ENCODE measurements at regions not wholly inside any gene's neighbourhood (a gene's known extent, or its start where the extent isn't known, plus 50 kb on each side); places are given as distances from the start of the nearest gene placed in this dataset.

DNA sequence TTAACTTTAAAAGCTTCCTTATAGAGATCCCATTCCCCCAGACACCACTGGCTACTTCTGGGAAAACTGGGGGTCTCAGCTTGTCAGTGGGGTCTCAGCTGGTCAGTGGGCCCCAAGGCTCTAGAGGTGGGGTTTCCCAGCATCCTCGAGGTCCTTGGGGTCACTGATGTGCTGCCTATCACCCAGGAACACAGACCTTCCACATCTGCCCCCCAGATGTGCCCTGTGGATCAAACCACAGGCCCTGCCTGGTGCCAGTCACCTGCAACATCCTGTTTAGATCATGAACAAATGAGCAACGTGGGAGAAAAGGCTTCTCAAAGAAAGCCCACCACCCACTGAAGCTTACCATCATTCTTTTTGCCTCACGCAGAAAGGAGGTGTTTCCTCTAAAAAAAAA lies 165.6 kb upstream of the FSTL4 start:
- H3K27me3 ChIP-seq (ENCODE audit: insufficient read depth, poor library complexity, severe bottlenecking): no peaks in the 10 kb centered on the region
- TF ChIP-seq, protein P1, sequence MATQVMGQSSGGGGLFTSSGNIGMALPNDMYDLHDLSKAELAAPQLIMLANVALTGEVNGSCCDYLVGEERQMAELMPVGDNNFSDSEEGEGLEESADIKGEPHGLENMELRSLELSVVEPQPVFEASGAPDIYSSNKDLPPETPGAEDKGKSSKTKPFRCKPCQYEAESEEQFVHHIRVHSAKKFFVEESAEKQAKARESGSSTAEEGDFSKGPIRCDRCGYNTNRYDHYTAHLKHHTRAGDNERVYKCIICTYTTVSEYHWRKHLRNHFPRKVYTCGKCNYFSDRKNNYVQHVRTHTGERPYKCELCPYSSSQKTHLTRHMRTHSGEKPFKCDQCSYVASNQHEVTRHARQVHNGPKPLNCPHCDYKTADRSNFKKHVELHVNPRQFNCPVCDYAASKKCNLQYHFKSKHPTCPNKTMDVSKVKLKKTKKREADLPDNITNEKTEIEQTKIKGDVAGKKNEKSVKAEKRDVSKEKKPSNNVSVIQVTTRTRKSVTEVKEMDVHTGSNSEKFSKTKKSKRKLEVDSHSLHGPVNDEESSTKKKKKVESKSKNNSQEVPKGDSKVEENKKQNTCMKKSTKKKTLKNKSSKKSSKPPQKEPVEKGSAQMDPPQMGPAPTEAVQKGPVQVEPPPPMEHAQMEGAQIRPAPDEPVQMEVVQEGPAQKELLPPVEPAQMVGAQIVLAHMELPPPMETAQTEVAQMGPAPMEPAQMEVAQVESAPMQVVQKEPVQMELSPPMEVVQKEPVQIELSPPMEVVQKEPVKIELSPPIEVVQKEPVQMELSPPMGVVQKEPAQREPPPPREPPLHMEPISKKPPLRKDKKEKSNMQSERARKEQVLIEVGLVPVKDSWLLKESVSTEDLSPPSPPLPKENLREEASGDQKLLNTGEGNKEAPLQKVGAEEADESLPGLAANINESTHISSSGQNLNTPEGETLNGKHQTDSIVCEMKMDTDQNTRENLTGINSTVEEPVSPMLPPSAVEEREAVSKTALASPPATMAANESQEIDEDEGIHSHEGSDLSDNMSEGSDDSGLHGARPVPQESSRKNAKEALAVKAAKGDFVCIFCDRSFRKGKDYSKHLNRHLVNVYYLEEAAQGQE (IDR thresholded peaks at IDR 0.05; ENCODE audit: insufficient replicate concordance, low read depth): no peak
- TF ChIP-seq, protein P2, sequence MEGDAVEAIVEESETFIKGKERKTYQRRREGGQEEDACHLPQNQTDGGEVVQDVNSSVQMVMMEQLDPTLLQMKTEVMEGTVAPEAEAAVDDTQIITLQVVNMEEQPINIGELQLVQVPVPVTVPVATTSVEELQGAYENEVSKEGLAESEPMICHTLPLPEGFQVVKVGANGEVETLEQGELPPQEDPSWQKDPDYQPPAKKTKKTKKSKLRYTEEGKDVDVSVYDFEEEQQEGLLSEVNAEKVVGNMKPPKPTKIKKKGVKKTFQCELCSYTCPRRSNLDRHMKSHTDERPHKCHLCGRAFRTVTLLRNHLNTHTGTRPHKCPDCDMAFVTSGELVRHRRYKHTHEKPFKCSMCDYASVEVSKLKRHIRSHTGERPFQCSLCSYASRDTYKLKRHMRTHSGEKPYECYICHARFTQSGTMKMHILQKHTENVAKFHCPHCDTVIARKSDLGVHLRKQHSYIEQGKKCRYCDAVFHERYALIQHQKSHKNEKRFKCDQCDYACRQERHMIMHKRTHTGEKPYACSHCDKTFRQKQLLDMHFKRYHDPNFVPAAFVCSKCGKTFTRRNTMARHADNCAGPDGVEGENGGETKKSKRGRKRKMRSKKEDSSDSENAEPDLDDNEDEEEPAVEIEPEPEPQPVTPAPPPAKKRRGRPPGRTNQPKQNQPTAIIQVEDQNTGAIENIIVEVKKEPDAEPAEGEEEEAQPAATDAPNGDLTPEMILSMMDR (IDR thresholded peaks at IDR 0.05; ENCODE audit: insufficient read depth, low read length): no peak
- TF ChIP-seq GABPA (IDR thresholded peaks at IDR 0.05; ENCODE audit: low read depth) (no peak), SPI1 (IDR thresholded peaks at IDR 0.05; ENCODE audit: borderline replicate concordance, low read depth) (no peak), POLR2AphosphoS5 (IDR thresholded peaks at IDR 0.05; ENCODE audit: low read depth) (no peak)
- no peak overlapping the region for H3K4me3 ChIP-seq (replicated peaks; ENCODE audit: insufficient read depth, low read length)
- H3K27ac ChIP-seq (replicated peaks): no peak overlapping the region
- DNase-seq (ENCODE audit: low read depth in 1 of 2, low spot score in 1 of 2): no peak

DNA sequence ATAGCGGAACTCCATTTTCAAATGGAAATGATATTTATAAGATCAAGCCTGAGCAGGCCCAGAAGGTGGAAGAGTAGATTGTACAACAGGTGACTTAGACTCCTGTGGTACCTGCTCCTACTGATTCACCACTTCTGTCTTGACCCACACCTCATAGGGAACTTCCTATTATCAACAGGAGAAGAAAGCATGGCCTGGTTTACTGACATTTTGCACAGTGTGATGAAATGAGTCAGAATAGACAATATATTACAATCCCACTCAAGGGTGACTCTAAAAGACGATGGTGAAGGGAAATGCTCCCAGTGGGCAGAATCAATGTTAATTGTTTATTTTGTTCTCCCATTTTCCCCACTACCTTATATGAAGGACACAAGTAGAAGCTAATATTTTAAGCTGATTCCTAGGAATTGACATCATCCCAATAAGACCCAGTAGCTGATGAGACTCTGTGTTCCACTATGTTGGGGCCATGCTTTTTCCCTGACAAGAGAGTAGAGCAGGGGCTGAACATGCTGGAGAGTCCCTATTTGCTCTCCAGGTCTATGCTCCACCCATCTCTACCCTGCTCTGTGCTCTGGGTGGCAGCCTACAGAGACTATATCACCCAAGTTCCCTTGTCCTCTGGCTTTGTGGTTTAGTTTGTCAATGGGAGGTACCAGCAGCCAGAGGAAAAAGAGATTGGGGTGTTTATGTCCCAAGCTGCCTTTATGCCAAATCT lies 163.4 kb upstream of the FSTL4 start:
- Histone ChIP-seq H3K4me3 (replicated peaks; ENCODE audit: insufficient read depth, low read length) (no peak overlapping the region), H3K27ac (replicated peaks) (no peak overlapping the region), H3K27me3 (ENCODE audit: insufficient read depth, poor library complexity, severe bottlenecking) (no peaks in the 10 kb centered on the region)
- no peak for DNase-seq (ENCODE audit: low read depth in 1 of 2, low spot score in 1 of 2)
- TF ChIP-seq GABPA (IDR thresholded peaks at IDR 0.05; ENCODE audit: low read depth) (no peak), POLR2AphosphoS5 (IDR thresholded peaks at IDR 0.05; ENCODE audit: low read depth) (no peak), SPI1 (IDR thresholded peaks at IDR 0.05; ENCODE audit: borderline replicate concordance, low read depth) (no peak)
- TF ChIP-seq, protein P2 (IDR thresholded peaks at IDR 0.05; ENCODE audit: insufficient read depth, low read length): no peak
- TF ChIP-seq, protein P1 (IDR thresholded peaks at IDR 0.05; ENCODE audit: insufficient replicate concordance, low read depth): no peak

DNA sequence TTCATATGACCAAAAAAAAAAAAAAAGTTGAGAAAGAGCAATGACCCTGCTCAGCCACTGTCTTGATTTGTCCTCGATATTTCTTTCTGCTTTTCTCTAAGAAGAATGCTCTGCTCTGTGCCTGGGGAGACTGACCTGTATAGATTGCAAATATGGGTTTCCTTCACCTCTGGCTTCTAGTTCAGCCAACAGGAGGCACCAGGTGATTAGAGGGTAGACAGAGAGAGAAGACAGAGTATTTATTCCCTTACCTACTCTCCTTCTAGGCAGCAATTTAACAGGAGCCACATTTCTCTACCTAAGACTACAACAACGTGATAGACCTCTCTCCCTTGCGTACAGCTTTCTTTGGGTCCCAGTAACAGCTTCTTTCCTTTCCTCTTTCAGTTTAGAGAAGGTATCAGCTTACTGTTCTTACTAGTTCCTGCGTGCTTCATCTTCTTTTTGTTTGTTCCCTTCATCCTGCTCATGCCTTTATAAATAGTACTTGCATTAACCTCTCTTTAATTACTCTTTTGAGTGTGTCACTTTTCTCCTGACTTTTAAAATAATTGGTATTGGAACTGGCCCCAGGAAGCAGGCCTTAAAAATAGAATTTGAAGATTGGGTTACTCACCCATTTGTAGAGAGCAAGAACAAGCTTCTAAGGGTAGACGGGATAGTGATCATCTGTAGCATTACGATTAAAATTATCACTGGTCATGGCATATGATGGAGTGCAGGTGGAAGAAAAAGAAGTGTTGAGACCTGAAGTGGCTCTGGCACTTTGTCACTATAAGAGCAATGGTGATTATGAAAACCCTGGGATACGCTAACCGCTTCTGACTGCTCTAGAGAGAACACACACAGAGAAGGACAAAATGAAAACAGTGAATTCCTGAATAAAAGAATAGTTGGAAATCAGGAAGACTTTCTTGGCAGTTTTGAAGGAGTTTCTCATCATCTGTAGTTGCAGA lies 161.2 kb upstream of the FSTL4 start:
- TF ChIP-seq POLR2AphosphoS5 (IDR thresholded peaks at IDR 0.05; ENCODE audit: low read depth) (no peak), GABPA (IDR thresholded peaks at IDR 0.05; ENCODE audit: low read depth) (no peak), SPI1 (IDR thresholded peaks at IDR 0.05; ENCODE audit: borderline replicate concordance, low read depth) (no peak)
- TF ChIP-seq, protein P2 (IDR thresholded peaks at IDR 0.05; ENCODE audit: insufficient read depth, low read length): no peak
- TF ChIP-seq, protein P1 (IDR thresholded peaks at IDR 0.05; ENCODE audit: insufficient replicate concordance, low read depth): no peak
- no peak overlapping the region for H3K4me3 ChIP-seq (replicated peaks; ENCODE audit: insufficient read depth, low read length)
- no peak overlapping the region for H3K27ac ChIP-seq (replicated peaks)
- no peak for DNase-seq (ENCODE audit: low read depth in 1 of 2, low spot score in 1 of 2)
- H3K27me3 ChIP-seq (ENCODE audit: insufficient read depth, poor library complexity, severe bottlenecking): no peaks in the 10 kb centered on the region

All from HL-60 (cell line).